ENCODE measurements at regions not wholly inside any gene's neighbourhood (a gene's known extent, or its start where the extent isn't known, plus 50 kb on each side); places are given as distances from the start of the nearest gene placed in this dataset.

- TF ChIP-seq, protein P1, sequence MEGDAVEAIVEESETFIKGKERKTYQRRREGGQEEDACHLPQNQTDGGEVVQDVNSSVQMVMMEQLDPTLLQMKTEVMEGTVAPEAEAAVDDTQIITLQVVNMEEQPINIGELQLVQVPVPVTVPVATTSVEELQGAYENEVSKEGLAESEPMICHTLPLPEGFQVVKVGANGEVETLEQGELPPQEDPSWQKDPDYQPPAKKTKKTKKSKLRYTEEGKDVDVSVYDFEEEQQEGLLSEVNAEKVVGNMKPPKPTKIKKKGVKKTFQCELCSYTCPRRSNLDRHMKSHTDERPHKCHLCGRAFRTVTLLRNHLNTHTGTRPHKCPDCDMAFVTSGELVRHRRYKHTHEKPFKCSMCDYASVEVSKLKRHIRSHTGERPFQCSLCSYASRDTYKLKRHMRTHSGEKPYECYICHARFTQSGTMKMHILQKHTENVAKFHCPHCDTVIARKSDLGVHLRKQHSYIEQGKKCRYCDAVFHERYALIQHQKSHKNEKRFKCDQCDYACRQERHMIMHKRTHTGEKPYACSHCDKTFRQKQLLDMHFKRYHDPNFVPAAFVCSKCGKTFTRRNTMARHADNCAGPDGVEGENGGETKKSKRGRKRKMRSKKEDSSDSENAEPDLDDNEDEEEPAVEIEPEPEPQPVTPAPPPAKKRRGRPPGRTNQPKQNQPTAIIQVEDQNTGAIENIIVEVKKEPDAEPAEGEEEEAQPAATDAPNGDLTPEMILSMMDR (conservative IDR thresholded peaks at IDR 0.05; ENCODE audit: low read depth, low read length), result no peak
- no peak for TF ChIP-seq EZH2 (IDR thresholded peaks at IDR 0.05; ENCODE audit: borderline replicate concordance, low read depth, low read length, poor library complexity, severe bottlenecking)
- intact Hi-C loops (cut with micrococcal nuclease; ENCODE audit: unreplicated experiment), result no loop called here
- Histone ChIP-seq H3K27ac (ENCODE audit: low read depth, low read length, poor library complexity, severe bottlenecking) (no peak overlapping the region), H3K9me3 (ENCODE audit: low read depth, low read length, poor library complexity, severe bottlenecking) (no peaks in the 10 kb centered on the region), H3K4me3 (ENCODE audit: low read depth, low read length, poor library complexity, severe bottlenecking) (no peak overlapping the region), H3K27me3 (replicated peaks; ENCODE audit: insufficient read depth, low read depth, low read length, poor library complexity) (no peaks in the 10 kb centered on the region), H3K4me1 (ENCODE audit: insufficient read depth, low read length, poor library complexity, severe bottlenecking) (no peaks in the 10 kb centered on the region), H3K36me3 (ENCODE audit: insufficient read depth, low read length, poor library complexity, severe bottlenecking) (no peaks in the 10 kb centered on the region)
- ChIA-PET CTCF (no interaction called here), POLR2A (ENCODE audit: low non-redundant PET) (no interaction called here)
- BruUV-seq (replicated peaks), result no TSS peak
- no peak for DNase-seq (ENCODE audit: low spot score)
Measured at GRCh38 chr5:112083623-112084022, 326.6 kb upstream of the NREP start.

DNA sequence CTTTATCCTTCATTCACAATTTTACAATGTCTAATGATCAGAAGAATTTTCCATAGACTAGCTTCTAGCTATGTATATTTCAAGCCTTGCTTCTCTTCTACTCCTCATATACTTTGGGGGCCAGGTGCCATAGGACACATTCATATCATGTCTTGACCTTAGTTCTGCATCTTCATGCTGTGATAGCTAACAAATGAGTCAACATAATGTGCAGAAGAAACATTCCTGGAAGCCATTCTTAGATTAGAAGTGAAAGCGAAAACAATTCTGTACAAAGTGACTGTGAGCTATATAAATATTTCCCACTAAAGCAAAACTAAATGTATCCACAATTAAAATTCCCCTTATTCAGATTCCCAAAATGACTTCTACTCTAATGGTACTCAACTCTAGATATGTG lies 320.2 kb upstream of the NREP start:
- intact Hi-C loops (cut with micrococcal nuclease; ENCODE audit: unreplicated experiment), result no loop called here
- DNase-seq (ENCODE audit: low spot score), result no peak
- Histone ChIP-seq H3K27ac (ENCODE audit: low read depth, low read length, poor library complexity, severe bottlenecking) (no peak overlapping the region), H3K4me1 (ENCODE audit: insufficient read depth, low read length, poor library complexity, severe bottlenecking) (no peaks in the 10 kb centered on the region), H3K9me3 (ENCODE audit: low read depth, low read length, poor library complexity, severe bottlenecking) (no peaks in the 10 kb centered on the region), H3K27me3 (replicated peaks; ENCODE audit: insufficient read depth, low read depth, low read length, poor library complexity) (peaks cover 3% of the 10 kb centered on the region), H3K4me3 (ENCODE audit: low read depth, low read length, poor library complexity, severe bottlenecking) (no peak overlapping the region), H3K36me3 (ENCODE audit: insufficient read depth, low read length, poor library complexity, severe bottlenecking) (no peaks in the 10 kb centered on the region)
- POLR2A ChIA-PET (ENCODE audit: low non-redundant PET), result no interaction called here
- no TSS peak for BruUV-seq (replicated peaks)
- no peak for TF ChIP-seq EZH2 (IDR thresholded peaks at IDR 0.05; ENCODE audit: borderline replicate concordance, low read depth, low read length, poor library complexity, severe bottlenecking)
- TF ChIP-seq, protein P1 (conservative IDR thresholded peaks at IDR 0.05; ENCODE audit: low read depth, low read length), result no peak
- CTCF ChIA-PET, result no interaction called here

DNA sequence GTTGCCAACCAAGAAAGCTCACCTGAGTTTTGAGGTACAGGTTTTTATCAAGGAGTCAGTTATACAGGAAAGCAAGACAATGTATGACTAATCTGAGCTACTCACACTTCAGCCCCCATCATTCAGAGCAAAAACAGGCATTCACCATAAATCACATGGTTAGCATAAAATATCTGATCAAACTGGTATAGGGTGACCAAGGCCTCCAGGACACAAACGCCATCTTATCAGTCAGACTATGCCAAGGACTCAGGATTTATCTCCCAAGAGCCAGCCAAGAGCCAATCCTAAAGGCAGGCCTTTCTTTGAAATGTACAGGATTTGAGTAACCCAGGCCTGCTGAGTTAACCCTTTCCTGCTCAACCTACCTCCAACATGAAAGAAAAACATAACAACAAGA lies 313.0 kb upstream of the NREP start:
- TF ChIP-seq, protein P1 (conservative IDR thresholded peaks at IDR 0.05; ENCODE audit: low read depth, low read length), result no peak
- TF ChIP-seq EZH2 (IDR thresholded peaks at IDR 0.05; ENCODE audit: borderline replicate concordance, low read depth, low read length, poor library complexity, severe bottlenecking), result no peak
- no TSS peak for BruUV-seq (replicated peaks)

More for the DNA sequence above, 313.0 kb upstream of the NREP start:
- Histone ChIP-seq H3K9me3 (ENCODE audit: low read depth, low read length, poor library complexity, severe bottlenecking) (no peaks in the 10 kb centered on the region), H3K4me1 (ENCODE audit: insufficient read depth, low read length, poor library complexity, severe bottlenecking) (no peaks in the 10 kb centered on the region), H3K27ac (ENCODE audit: low read depth, low read length, poor library complexity, severe bottlenecking) (no peak overlapping the region), H3K36me3 (ENCODE audit: insufficient read depth, low read length, poor library complexity, severe bottlenecking) (no peaks in the 10 kb centered on the region), H3K27me3 (replicated peaks; ENCODE audit: insufficient read depth, low read depth, low read length, poor library complexity) (peaks cover 3% of the 10 kb centered on the region), H3K4me3 (ENCODE audit: low read depth, low read length, poor library complexity, severe bottlenecking) (no peak overlapping the region)
- intact Hi-C loops (cut with micrococcal nuclease; ENCODE audit: unreplicated experiment), result no loop called here
- ChIA-PET CTCF (no interaction called here), POLR2A (ENCODE audit: low non-redundant PET) (no interaction called here)
- DNase-seq (ENCODE audit: low spot score), result no peak

Measured in A673 (cell line).